Common myeloid progenitor, CD34-positive (primary cell): ENCODE measurements at regions not wholly inside any gene's neighbourhood (a gene's known extent, or its start where the extent isn't known, plus 50 kb on each side); places are given as distances from the start of the nearest gene placed in this dataset.
"Not testable (repeated sequence)": the region's sequence is repeated elsewhere in the genome, so short reads cannot be mapped to it uniquely, and the experiment has no call there.

Source experiments
- CTCF ChIA-PET: fragments of 350-600 bp; sonication (Branson Sonifier 250); formaldehyde crosslinking; loops from one replicate; lab custom pipeline; 2021; ENCODE audit warnings: antibody characterized with exemption; lab: Charles Lee
- POLR2A ChIA-PET: fragments of 350-600 bp; sonication (Branson Sonifier 250); formaldehyde crosslinking; loops from one replicate; lab custom pipeline; 2021; ENCODE audit warnings: antibody characterized with exemption; lab: Charles Lee
- DNase-seq, 3 donors: peaks; one replicate each; pipeline versions ENCODE4 v3.0.0 to v3.0.0-alpha.2; 2013
- H3K27ac ChIP-seq, 2 experiments: 1 replicate in 1 of 2; 2 replicates in 1 of 2; pipeline ENCODE4 v1.7.0; 2013; ENCODE audit warnings: inconsistent platforms in 2 of 2, low read length in 2 of 2, mild to moderate bottlenecking in 2 of 2, low read depth in 1 of 2, moderate library complexity in 1 of 2; ENCODE audit not compliant: severe bottlenecking in 2 of 2, insufficient read depth in 1 of 2, poor library complexity in 1 of 2
- H3K27me3 ChIP-seq, 5 experiments: replicated peaks in 2 of 5; 1 replicate in 3 of 5; 2 replicates in 2 of 5; pipeline versions ENCODE4 v1.6.1 to v1.7.0; 2013; ENCODE audit warnings: low read length in 4 of 5, mild to moderate bottlenecking in 2 of 5, moderate library complexity in 2 of 5, inconsistent platforms in 1 of 5; ENCODE audit not compliant: insufficient read depth in 5 of 5, control insufficient read depth in 4 of 5
- H3K36me3 ChIP-seq, 4 experiments: 1 replicate in 2 of 4; 2 replicates in 2 of 4; pipeline versions ENCODE4 v1.6.1 to v1.7.0; 2013; ENCODE audit warnings: low read length in 3 of 4, control low read depth in 1 of 4, mild to moderate bottlenecking in 1 of 4; ENCODE audit not compliant: control insufficient read depth in 4 of 4, insufficient read depth in 4 of 4
- H3K4me1 ChIP-seq, 4 experiments: 1 replicate in 3 of 4; 2 replicates in 1 of 4; pipeline versions ENCODE4 v1.6.1 to v1.7.1; 2013; ENCODE audit warnings: low read length in 3 of 4, mild to moderate bottlenecking in 3 of 4, control low read depth in 1 of 4, inconsistent platforms in 1 of 4, moderate library complexity in 1 of 4; ENCODE audit not compliant: control insufficient read depth in 4 of 4, insufficient read depth in 4 of 4; ENCODE audit errors: control extremely low read depth in 1 of 4
- H3K4me3 ChIP-seq, 7 experiments: 1 replicate in 4 of 7; 2 replicates in 3 of 7; pipeline versions ENCODE4 v1.5.1 to v1.7.0; 2013; ENCODE audit warnings: mild to moderate bottlenecking in 7 of 7, low read length in 6 of 7, moderate library complexity in 6 of 7, inconsistent platforms in 2 of 7, low read depth in 2 of 7, control low read depth in 1 of 7; ENCODE audit not compliant: insufficient read depth in 4 of 7, control insufficient read depth in 1 of 7; ENCODE audit errors: extremely low read depth in 1 of 7
- H3K9me3 ChIP-seq, 5 experiments: 1 replicate in 4 of 5; 2 replicates in 1 of 5; pipeline versions ENCODE4 v1.6.1 to v1.7.1; 2013; ENCODE audit warnings: low read length in 4 of 5, mild to moderate bottlenecking in 2 of 5, inconsistent platforms in 1 of 5, low read depth in 1 of 5, moderate library complexity in 1 of 5; ENCODE audit not compliant: control insufficient read depth in 4 of 5, insufficient read depth in 2 of 5; ENCODE audit errors: control extremely low read depth in 1 of 5
- WGBS: methylation state at CpG from one replicate; pipeline ENCODE4 v1.1.5; 2013; ENCODE audit not compliant: insufficient coverage; 5-methylcytosine and 5-hydroxymethylcytosine counted together

GRCh38 chr6:81049425-81050042, 702.9 kb downstream of the TENT5A start:
- WGBS, result 90% methylated on average over 2 of the region's 2 CpGs
- Histone ChIP-seq H3K27me3 (no peaks in the 10 kb centered on the region), H3K4me1 (no peaks in the 10 kb centered on the region), H3K9me3 (no peaks in the 10 kb centered on the region), H3K36me3 (no peaks in the 10 kb centered on the region), H3K27ac (no peak overlapping the region), H3K4me3 (no peak overlapping the region)
- POLR2A ChIA-PET, result no interaction called here
- CTCF ChIA-PET, result no interaction called here
- DNase-seq, result peak in 2 of 3 donors; percentile 0 to 17

GRCh38 chr6:81031416-81031815, 721.1 kb downstream of the TENT5A start:
- Histone ChIP-seq H3K27me3 (no peaks in the 10 kb centered on the region), H3K9me3 (no peaks in the 10 kb centered on the region), H3K4me1 (no peaks in the 10 kb centered on the region), H3K4me3 (no peak overlapping the region), H3K27ac (no peak overlapping the region), H3K36me3 (no peaks in the 10 kb centered on the region)
- CTCF ChIA-PET, result no interaction called here
- WGBS, result no CpG with 5 or more reads among the region's 2 CpGs
- DNase-seq, result no peak
- POLR2A ChIA-PET, result no interaction called here

- DNase-seq, result no peak
- no peaks in the 10 kb centered on the region for H3K4me1 ChIP-seq
- WGBS, result 86% methylated on average over 1 of the region's 2 CpGs
- no peak overlapping the region for H3K27ac ChIP-seq
- peaks cover 2 to 8% (median 3%) of the 10 kb centered on the region in 5 experiments for H3K9me3 ChIP-seq
- no peak overlapping the region for H3K4me3 ChIP-seq
- ChIA-PET CTCF (no interaction called here), POLR2A (no interaction called here)
- no peaks in the 10 kb centered on the region for H3K27me3 ChIP-seq
- H3K36me3 ChIP-seq, result no peaks in the 10 kb centered on the region
Observed at GRCh38 chr6:81026041-81026553, 726.4 kb downstream of the TENT5A start.

- Histone ChIP-seq H3K4me1 (no peaks in the 10 kb centered on the region), H3K27ac (no peak overlapping the region), H3K9me3 (peaks cover 2 to 8% (median 5%) of the 10 kb centered on the region in 5 experiments), H3K27me3 (no peaks in the 10 kb centered on the region), H3K36me3 (no peaks in the 10 kb centered on the region), H3K4me3 (no peak overlapping the region)
- no CpG with 5 or more reads among the region's 1 CpG for WGBS
- ChIA-PET POLR2A (no interaction called here), CTCF (no interaction called here)
- DNase-seq, result no peak
Observed at GRCh38 chr6:81023709-81024108, 728.8 kb downstream of the TENT5A start.

- CTCF ChIA-PET, result no interaction called here
- Histone ChIP-seq H3K36me3 (no peaks in the 10 kb centered on the region), H3K27ac (no peak overlapping the region), H3K4me3 (no peak overlapping the region), H3K4me1 (no peaks in the 10 kb centered on the region), H3K27me3 (no peaks in the 10 kb centered on the region), H3K9me3 (peaks cover 2 to 8% (median 5%) of the 10 kb centered on the region in 5 experiments)
- POLR2A ChIA-PET, result interaction anchor here (0.6 kb wide), 1 partner anchor 240 kb away, joined by 3 read pairs; no protein-coding TSS in a partner anchor
- no peak for DNase-seq
- 60% methylated on average over 1 of the region's 1 CpG for WGBS
Observed at GRCh38 chr6:81023007-81023582, 729.4 kb downstream of the TENT5A start.

GRCh38 chr6:81017586-81017985, 734.9 kb downstream of the TENT5A start:
- H3K27me3 ChIP-seq, H3K9me3 ChIP-seq, POLR2A ChIA-PET, H3K36me3 ChIP-seq, H3K4me1 ChIP-seq, H3K27ac ChIP-seq, DNase-seq, CTCF ChIA-PET, H3K4me3 ChIP-seq: not testable (repeated sequence)
- WGBS, result 94% methylated on average over 4 of the region's 6 CpGs

DNA sequence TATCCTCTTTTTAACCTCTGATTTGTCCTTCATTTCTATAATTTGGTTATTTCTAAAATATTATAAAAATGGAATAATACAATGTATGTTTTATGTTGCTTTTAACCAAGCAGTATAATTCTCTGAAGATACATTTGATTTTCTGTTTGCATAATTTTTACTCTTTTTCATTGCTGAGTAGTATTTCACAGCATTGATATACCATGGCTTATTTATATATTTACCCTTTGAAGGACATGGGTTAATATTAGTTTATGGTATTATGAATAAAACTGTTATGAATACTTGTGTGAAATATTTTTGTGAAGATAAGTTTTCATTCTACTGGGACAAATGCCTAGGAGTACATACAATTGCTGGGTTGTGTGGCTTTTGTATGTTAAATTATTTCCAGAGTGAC, 748.6 kb downstream of the TENT5A start:
- H3K36me3 ChIP-seq, result no peaks in the 10 kb centered on the region
- no peaks in the 10 kb centered on the region for H3K4me1 ChIP-seq
- peaks cover 0 to 5% (median 2%) of the 10 kb centered on the region in 5 experiments for H3K9me3 ChIP-seq
- H3K4me3 ChIP-seq, result no peak overlapping the region
- H3K27me3 ChIP-seq, result no peaks in the 10 kb centered on the region
- CTCF ChIA-PET, result no interaction called here
- no peak for DNase-seq
- POLR2A ChIA-PET, result no interaction called here
- H3K27ac ChIP-seq, result no peak overlapping the region
